SIG-M5 treated with dmso at 0.1 percent for 504 hours (cell line): ENCODE measurements at regions not wholly inside any gene's neighbourhood (a gene's known extent, or its start where the extent isn't known, plus 50 kb on each side); places are given as distances from the start of the nearest gene placed in this dataset.

Experiments
- DNase-seq: peaks from one replicate; lab custom pipeline; 2025; ENCODE audit not compliant: unreplicated experiment; lab: John Stamatoyannopoulos, UW

GRCh38 chr14:54172114-54172513, 215.5 kb upstream of the BMP4 start:
- DNase-seq = no peak

- no peak for DNase-seq
Measured at GRCh38 chr14:54172562-54172961, 215.9 kb upstream of the BMP4 start.

- no peak for DNase-seq
Measured at GRCh38 chr14:54173802-54174201, 217.2 kb upstream of the BMP4 start.

GRCh38 chr14:54174457-54174856, 217.8 kb upstream of the BMP4 start:
- DNase-seq = no peak

GRCh38 chr14:54175298-54175942, 218.8 kb upstream of the BMP4 start:
- DNase-seq = peak; percentile 68

- DNase-seq = no peak
Measured at GRCh38 chr14:54177019-54177418, 219.8 kb upstream of the CDKN3 start.

- no peak for DNase-seq
Measured at GRCh38 chr14:54177641-54178621, 218.9 kb upstream of the CDKN3 start.

GRCh38 chr14:54182419-54183045, 214.3 kb upstream of the CDKN3 start:
- no peak for DNase-seq

- DNase-seq = no peak
Measured at GRCh38 chr14:54186821-54187763, 209.7 kb upstream of the CDKN3 start.

- no peak for DNase-seq
Measured at GRCh38 chr14:54188064-54188666, 208.6 kb upstream of the CDKN3 start.

- DNase-seq = no peak
Measured at GRCh38 chr14:54189333-54189732, 207.5 kb upstream of the CDKN3 start.

- no peak for DNase-seq
Measured at GRCh38 chr14:54189748-54190354, 207.0 kb upstream of the CDKN3 start.

GRCh38 chr14:54191846-54192245, 205.0 kb upstream of the CDKN3 start:
- DNase-seq = no peak

GRCh38 chr14:54192610-54193009, 204.2 kb upstream of the CDKN3 start:
- DNase-seq = no peak

- no peak for DNase-seq
Measured at GRCh38 chr14:54193871-54194270, 202.9 kb upstream of the CDKN3 start.

- DNase-seq = no peak
Measured at GRCh38 chr14:54194501-54194900, 202.3 kb upstream of the CDKN3 start.

- no peak for DNase-seq
Measured at GRCh38 chr14:54197369-54197768, 199.4 kb upstream of the CDKN3 start.

GRCh38 chr14:54200726-54201125, 196.1 kb upstream of the CDKN3 start:
- DNase-seq = no peak

GRCh38 chr14:54202288-54202687, 194.5 kb upstream of the CDKN3 start:
- DNase-seq = no peak

GRCh38 chr14:54206516-54206915, 190.3 kb upstream of the CDKN3 start:
- no peak for DNase-seq
